DMS153 (cell line): ENCODE measurements at regions not wholly inside any gene's neighbourhood (a gene's known extent, or its start where the extent isn't known, plus 50 kb on each side); places are given as distances from the start of the nearest gene placed in this dataset.
"Not testable (repeated sequence)": the region's sequence is repeated elsewhere in the genome, so short reads cannot be mapped to it uniquely, and the experiment has no call there.

Experiments
- DNase-seq: peaks from one replicate; lab custom pipeline; 2025; lab: John Stamatoyannopoulos, UW

DNA sequence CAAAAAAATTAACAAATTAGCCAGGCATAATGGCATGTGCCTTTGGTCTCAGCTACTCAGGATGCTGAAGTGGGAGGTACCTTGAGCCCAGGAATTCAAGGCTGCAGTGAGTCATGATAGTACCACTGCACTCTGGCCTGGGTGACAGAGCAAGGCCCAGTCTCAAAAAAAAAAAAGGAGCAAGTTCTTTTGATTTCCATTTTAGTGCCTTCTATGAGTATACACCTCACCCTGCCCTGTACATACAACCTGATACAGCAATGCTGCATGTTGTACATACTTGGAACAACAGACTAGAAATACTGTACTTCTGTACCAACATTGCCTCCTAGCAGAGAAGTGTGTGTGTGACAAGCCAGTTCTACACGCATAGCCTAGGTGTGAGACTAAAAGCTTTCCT is 97.3 kb upstream of the CARMIL1 start:
- no peak for DNase-seq

DNA sequence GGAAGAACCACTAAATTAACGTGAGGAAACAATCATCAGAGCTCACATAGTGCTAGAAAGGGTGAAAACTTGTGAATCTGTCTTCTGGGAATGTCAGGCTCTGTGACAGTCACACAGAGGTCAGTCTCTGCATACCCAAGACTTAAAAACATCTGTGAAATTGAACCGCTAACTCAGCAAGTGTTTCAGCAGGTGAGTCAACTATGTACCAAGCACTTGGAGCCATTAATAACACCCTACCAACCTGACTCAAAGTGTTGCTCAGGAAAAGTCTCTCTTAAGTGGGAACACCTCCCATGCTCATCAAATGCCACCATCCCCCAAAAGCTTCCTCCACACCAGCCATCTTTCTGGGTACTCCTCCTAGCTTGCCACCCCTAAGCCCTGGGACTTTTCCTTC is 92.3 kb upstream of the CARMIL1 start:
- no peak for DNase-seq

DNA sequence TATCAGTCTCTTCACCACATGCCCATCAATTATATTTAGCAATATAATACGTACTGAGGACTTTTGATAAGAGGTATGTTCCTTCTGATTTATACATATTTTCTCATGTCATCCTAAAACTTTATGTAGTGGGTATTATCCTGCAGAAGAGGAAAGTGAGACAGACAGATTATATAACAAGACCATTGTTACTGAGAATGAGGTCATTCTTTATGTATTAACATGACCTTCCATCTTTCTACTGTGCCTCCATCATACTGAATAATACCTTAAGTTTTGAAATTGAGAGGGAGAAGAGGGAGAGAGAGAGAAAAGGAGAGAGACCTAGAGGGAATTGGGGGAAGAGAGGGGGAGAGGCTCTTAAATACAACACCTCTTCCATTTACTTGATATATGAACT is 90.9 kb upstream of the CARMIL1 start:
- DNase-seq = no peak

DNA sequence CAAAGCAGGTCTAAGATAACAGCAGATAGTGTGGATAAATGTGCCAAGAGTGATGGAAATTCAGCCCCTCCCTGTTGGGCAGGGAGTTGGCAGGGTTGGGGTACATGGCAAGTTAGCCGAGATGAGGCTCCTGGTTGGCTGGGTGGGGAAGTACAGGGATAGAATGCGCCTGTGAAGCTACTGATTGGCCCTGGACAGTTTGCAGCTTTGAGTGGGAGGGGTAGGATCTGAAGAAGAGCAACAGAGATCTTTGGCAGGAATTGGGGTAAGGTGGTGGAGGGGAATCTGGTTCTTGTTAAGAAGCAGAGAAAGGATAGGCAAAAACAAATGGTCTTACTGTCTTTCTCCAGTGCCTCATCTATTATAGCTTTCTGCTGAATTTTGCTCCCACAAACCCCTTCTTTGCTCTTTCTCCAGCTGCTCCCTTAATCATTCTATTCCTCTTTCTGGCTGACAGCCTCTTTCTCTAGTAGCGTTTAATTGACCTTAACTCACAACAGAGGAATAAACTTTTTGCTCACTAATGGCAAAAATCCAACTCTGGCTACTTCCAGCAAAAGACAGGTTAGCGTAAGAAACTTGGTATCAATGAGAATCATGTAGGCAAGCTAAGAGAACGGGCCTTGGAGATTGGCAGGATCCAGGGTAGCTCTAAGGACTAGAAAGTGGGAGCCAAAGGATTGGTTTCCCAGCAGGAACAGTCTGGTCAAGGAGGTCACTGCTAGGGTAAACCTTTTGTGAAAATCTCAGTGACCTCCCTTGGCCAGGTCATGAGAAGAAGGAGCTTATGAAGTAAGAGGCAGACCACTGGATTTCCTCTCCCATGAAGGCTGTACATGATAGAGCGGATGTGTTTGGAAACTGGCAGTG is 86.3 kb upstream of the CARMIL1 start:
- no peak for DNase-seq

GRCh38 chr6:25193460-25194171 is 85.6 kb upstream of the CARMIL1 start:
- no peak for DNase-seq

DNA sequence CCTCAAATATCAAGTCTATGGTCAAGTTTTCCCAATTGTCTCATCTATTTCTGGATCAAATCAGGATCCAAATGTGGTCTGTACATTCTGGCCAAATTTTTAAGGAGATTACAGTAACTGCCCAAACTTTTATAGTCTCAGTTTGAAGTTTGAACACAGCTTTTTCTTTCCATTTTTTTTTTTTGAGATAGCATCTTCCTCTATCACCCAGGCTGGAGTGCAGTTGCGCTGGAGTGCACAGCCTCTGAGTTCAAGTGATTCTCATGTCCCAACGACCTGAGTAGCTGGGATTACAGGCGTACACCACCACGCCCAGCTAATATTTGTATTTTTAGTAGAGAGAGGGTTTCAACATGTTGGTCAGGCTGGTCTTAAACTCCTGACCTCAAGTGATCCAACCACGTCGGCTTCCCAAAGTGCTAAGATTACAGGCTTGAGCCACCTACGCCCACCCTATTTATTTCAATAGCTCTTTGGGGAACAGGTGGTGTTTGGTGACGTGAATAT is 84.9 kb upstream of the CARMIL1 start:
- no peak for DNase-seq

DNA sequence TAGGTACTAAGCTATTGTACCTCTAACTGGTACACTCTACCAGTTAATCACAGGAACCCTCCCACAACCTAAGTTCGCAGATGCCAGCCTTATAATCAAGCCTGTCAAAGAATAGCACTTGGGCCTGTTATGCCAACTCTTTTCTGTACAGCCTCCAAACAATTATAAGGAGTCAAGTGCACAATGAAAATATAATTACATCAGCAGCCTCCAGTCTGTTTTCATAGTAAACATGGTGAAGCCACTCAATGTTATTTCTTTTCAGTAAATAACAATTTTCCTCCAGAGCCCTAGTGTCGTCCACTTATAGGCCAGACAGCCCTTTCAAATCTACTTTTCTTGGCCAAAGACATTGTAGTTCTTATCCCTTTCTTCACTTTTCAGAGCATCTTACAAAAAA is 82.7 kb upstream of the CARMIL1 start:
- DNase-seq = peak; percentile 10

DNA sequence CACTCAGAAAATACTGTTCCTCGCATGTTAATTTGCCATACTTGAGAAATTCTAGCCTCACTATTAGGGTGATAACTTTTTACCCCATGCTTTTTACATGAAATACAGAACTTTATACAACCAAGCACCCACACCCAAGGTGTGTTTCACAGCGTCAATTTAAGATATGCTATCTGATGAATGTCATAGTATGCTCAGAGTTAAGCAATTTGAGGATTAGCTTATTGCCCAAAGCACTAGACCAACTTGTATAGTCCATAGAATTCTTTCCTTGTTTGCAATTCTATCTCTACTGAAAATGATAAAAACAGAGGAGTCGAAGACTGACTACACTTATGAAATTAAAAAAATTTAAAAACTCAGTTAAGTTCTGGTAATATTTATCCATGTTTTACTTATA is 82.1 kb upstream of the CARMIL1 start:
- DNase-seq = no peak

- DNase-seq = no peak
Measured at GRCh38 chr6:25199544-25199943, 79.6 kb upstream of the CARMIL1 start.

DNA sequence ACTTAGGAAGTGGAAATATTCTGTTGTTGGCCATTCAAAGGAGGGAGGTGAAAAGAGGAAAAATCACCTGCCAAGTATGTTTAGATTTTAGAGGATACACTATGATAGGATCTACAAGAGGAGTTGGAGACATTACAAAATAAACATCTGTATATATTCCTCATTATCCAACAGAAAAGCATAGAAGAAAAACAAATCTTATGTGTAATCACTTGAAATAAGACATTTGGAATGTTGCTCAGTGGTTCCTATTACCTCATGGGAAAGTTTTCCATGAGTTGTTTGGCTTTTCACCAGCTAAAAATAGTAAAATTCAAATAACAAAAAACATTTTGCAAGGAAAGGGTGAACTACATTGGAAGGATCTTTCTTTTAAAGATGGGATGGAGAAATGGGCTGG is 76.7 kb upstream of the CARMIL1 start:
- DNase-seq = no peak

- no peak for DNase-seq
Measured at GRCh38 chr6:25205629-25206028, 73.5 kb upstream of the CARMIL1 start.

DNA sequence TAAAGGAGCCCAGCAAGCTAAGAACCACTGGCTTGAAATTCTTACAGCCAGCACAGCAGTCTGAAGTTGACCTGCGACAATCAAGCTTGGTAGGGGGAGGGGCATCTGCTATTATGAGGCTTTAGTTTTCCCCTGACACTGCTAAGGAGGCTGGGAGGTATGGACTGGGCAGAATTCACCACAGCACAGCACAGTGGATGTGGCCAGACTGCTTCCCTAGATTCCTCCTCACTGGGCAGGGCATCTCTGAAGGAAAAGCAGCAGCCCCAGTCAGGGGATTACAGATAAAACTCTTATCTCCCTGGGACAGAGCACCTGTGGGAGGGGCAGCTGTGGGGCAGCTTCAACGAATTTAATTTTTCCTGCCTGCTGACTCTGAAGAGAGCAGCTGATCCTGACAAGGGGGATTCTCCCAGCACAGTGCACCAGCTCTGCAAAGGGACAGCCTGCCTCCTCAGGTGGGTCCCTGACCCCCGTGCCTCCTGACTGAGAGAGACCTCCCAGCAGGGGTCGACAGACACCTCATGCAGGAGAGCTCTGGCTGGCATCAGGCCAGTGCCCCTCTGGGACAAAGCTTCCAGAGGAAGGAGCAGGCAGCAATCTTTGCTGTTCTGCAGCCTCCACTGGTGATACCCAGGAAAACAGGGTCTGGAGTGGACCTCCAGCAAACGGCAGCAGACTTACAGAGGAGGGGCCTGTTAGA is 71.6 kb upstream of the CARMIL1 start:
- DNase-seq = not testable (repeated sequence)

- DNase-seq = no peak
Measured at GRCh38 chr6:25215881-25216280, 63.3 kb upstream of the CARMIL1 start.

DNA sequence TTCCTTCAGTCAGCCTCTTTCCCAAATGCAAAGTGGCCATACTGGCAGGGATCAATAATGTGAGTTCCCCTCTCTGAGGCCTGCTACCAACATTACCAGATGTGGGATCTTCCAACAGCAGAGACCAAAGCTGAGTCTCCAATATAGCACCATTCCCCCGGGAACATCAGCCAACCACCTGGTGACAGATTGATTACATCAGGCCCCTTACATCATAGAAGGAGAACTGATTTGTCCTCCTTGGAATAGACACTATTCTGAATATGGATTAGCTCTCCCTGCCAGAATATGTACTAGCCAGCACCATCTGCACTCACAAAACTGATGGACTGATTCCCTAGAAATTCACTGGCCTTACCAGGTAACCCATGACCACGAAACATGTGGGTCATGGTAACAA is 61.9 kb upstream of the CARMIL1 start:
- no peak for DNase-seq

DNA sequence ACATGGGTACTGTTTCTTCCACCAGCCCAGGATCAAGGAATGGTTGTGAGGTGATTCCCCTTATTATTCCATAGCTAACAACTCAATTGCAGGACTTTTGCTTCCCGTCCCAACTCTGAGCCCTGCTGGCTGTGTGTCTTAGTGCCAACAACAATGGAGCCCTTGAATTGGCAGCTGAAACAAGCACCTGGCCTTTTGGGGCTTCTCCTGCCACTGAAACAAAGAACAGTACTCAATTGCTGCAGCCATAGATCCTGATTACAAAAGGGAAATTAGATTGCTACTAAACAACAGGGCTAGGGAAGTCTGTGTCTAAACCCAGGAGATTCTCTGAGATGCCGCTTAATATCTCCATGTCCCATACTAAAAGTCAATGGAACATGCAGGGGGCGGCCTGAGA is 61.3 kb upstream of the CARMIL1 start:
- peak; percentile 37 for DNase-seq

DNA sequence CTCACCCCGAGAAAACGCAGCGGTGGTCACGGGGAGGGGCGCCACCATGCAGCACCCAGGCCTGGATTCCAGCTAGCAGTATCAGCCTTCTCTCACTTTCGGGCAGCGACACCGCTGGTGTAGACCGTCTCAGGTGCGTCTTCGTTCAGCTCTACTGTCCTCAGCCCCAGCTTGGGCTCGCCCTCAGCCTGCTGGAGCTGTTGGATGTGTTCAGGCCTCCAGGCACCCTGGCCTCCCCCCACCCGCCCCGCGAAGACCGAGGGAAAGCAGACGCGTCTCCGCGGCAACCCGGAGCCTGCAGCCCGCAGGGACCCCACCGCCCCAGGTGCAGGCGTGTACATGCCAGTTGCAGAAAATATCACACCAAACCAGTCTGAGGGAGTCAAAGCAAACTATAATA is 60.8 kb upstream of the CARMIL1 start:
- peak; percentile 36 for DNase-seq

- DNase-seq = no peak
Measured at GRCh38 chr6:25219216-25219916, 59.8 kb upstream of the CARMIL1 start.

- DNase-seq = no peak
Measured at GRCh38 chr6:25219917-25220278, 59.3 kb upstream of the CARMIL1 start.

DNA sequence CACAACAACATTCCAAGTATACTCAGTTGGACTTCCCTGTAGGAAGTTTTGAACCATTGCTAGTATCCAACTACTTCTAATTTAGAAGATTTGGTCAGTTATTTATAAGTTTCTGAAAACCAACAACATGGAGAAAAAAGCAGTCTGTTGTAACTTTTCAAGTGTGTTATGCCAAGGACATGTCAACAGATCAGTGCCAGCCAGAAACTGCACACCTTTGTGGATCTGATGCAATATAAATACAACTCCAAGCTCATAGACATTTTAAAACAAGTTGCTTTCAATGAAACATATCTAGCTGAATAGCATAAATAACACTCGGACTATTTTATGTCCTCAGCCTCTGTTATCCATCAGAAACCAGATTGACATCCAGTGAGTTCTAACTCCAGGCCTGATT is 58.3 kb upstream of the CARMIL1 start:
- peak; percentile 14 for DNase-seq

DNA sequence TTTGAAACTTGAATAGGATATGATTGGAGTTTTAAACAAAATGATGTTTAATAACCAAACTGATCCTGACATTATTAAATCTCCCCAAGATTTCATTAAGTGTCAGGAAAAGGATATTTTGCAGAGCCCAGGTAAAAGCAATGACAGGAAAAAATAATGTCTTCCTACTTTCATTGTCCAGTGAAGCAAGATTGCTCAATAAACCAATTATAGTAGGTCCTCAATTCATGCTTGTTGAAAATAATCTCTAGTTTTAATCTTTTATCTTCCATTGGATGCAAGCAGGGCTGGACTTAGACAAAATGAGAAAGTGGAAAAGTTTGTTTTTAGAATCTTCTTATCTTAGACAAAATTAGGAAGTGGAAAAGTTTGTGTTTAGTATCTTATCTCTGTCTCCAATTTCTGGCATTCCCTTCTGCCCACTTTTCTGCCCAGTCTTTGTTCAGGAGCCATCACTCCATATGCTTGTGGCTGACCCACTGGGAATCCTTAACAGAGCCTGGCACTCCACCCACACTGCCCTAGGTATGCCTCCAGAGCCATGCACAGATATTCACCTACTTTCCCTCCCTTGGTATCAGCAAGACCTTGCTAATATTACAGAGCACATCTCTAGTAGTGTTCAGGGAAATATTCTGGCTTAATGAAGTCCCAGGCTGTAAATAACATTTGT is 57.0 kb upstream of the CARMIL1 start:
- no peak for DNase-seq

DNA sequence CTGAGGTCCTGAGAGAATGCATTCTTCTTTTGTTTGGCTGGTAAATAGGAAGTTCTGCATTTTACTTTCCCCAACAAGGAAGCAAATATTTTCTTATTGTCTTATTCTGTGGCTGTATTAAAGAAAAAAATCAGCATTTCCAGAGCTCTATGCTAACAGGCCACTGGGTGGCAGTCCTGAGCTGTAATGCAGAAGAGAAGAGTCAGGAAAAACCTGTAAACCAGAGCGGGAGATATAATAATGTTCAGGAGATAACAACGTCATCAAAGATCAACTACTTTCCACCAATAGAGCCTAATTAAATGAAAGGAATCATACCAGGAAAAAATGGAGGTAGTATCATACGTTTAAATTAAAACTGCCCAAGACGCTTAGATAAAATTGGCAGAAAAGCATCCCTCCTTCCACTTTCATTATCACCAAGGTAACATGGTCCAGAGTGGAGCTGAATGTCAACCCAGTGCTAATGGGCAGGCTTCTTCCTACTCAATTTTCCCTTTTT is 55.6 kb upstream of the CARMIL1 start:
- DNase-seq = peak; percentile 64
